PFSK-1 (cell line): ENCODE measurements at regions not wholly inside any gene's neighbourhood (a gene's known extent, or its start where the extent isn't known, plus 50 kb on each side); places are given as distances from the start of the nearest gene placed in this dataset.

Source experiments
- FOXP2 ChIP-seq: optimal IDR thresholded peaks from 2 replicates; pipeline ENCODE3; 2011; ENCODE audit warnings: borderline replicate concordance, control low read depth, inconsistent platforms; ENCODE audit not compliant: insufficient read depth; ENCODE audit errors: extremely low read length, extremely low read depth
- POLR2AphosphoS5 ChIP-seq: IDR thresholded peaks from 2 replicates; pipeline ENCODE4 v1.6.1; 2012; ENCODE audit warnings: low read depth, mild to moderate bottlenecking, control low read depth, low read length, moderate library complexity
- SIN3A ChIP-seq: IDR thresholded peaks from 2 replicates; pipeline ENCODE4 v1.6.1; 2012; ENCODE audit warnings: mild to moderate bottlenecking, low read length, moderate library complexity, borderline replicate concordance; ENCODE audit not compliant: insufficient read depth
- TAF1 ChIP-seq: IDR thresholded peaks from 2 replicates; pipeline ENCODE4 v1.6.1; 2012; ENCODE audit warnings: low read length, control low read depth, borderline replicate concordance; ENCODE audit not compliant: insufficient read depth
- TF ChIP-seq, protein P1 (sequence below), 2 experiments: IDR thresholded peaks; 2 replicates each; pipeline versions ENCODE4 v1.6.1 to v1.8.0; 2011 to 2012; ENCODE audit warnings: low read depth in 2 of 2, low read length in 2 of 2, control low read depth in 1 of 2, inconsistent platforms in 1 of 2, mild to moderate bottlenecking in 1 of 2, moderate library complexity in 1 of 2; ENCODE audit not compliant: insufficient read depth in 1 of 2

- TF ChIP-seq FOXP2, result no peak
These were observed 1155.3 kb upstream of the GJE1 start for GRCh38 chr6:140977403-140977802.

DNA sequence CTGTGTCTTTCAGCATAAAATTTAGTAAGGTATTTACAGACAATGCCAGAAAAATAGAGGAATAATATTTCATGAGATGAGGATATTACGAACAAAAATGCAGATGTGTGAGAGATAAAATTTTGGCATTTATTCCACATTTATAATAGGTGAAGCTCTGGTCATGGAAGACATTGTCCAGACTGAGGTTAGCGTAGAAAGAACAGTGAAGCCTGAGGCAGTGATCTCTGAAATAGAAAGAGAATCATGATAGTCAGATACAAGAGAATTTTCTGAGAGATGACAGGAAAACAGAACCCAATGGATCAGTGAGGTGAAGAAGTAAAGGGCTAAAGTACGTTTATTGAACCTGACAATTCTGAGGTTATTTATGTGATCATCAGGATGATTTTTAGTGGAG lies 1155.9 kb upstream of the GJE1 start:
- TF ChIP-seq SIN3A, result no peak
- no peak for TF ChIP-seq FOXP2
- TF ChIP-seq POLR2AphosphoS5, result no peak
- TF ChIP-seq, protein P1, sequence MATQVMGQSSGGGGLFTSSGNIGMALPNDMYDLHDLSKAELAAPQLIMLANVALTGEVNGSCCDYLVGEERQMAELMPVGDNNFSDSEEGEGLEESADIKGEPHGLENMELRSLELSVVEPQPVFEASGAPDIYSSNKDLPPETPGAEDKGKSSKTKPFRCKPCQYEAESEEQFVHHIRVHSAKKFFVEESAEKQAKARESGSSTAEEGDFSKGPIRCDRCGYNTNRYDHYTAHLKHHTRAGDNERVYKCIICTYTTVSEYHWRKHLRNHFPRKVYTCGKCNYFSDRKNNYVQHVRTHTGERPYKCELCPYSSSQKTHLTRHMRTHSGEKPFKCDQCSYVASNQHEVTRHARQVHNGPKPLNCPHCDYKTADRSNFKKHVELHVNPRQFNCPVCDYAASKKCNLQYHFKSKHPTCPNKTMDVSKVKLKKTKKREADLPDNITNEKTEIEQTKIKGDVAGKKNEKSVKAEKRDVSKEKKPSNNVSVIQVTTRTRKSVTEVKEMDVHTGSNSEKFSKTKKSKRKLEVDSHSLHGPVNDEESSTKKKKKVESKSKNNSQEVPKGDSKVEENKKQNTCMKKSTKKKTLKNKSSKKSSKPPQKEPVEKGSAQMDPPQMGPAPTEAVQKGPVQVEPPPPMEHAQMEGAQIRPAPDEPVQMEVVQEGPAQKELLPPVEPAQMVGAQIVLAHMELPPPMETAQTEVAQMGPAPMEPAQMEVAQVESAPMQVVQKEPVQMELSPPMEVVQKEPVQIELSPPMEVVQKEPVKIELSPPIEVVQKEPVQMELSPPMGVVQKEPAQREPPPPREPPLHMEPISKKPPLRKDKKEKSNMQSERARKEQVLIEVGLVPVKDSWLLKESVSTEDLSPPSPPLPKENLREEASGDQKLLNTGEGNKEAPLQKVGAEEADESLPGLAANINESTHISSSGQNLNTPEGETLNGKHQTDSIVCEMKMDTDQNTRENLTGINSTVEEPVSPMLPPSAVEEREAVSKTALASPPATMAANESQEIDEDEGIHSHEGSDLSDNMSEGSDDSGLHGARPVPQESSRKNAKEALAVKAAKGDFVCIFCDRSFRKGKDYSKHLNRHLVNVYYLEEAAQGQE (IDR thresholded peaks at IDR 0.05; ENCODE audit: insufficient read depth in 1 of 2, low read depth in 2 of 2, low read length in 2 of 2), result no peak
- no peak for TF ChIP-seq TAF1

DNA sequence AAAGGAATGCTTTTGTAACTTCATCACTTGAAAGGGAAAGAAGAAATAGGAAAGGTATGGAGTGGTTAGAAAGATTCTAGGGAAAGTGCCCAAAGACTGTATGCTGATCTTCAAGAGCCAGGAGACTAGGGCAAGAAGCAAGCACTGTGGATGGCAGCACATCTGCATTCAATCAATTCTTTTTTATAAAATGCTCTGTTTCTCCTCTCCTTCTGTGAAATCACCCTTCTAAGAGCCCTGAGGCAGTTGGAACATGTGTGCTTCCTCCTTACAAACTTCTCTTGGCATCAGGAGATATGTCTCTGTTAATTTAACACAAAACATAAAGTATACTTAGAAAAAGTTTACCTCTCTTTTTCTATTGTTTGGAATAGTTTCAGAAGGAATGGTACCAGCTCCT lies 1162.2 kb upstream of the GJE1 start:
- TF ChIP-seq POLR2AphosphoS5, result no peak
- TF ChIP-seq TAF1, result no peak
- TF ChIP-seq, protein P1 (IDR thresholded peaks at IDR 0.05; ENCODE audit: insufficient read depth in 1 of 2, low read depth in 2 of 2, low read length in 2 of 2), result no peak
- TF ChIP-seq FOXP2, result no peak
- TF ChIP-seq SIN3A, result no peak

GRCh38 chr6:140968062-140968461 lies 1164.7 kb upstream of the GJE1 start:
- TF ChIP-seq FOXP2 (no peak), SIN3A (no peak), TAF1 (no peak), POLR2AphosphoS5 (no peak)
- TF ChIP-seq, protein P1 (IDR thresholded peaks at IDR 0.05; ENCODE audit: insufficient read depth in 1 of 2, low read depth in 2 of 2, low read length in 2 of 2), result no peak

GRCh38 chr6:140966676-140967075 lies 1166.0 kb upstream of the GJE1 start:
- TF ChIP-seq TAF1, result no peak
- TF ChIP-seq POLR2AphosphoS5, result no peak
- no peak for TF ChIP-seq SIN3A
- no peak for TF ChIP-seq FOXP2
- TF ChIP-seq, protein P1 (IDR thresholded peaks at IDR 0.05; ENCODE audit: insufficient read depth in 1 of 2, low read depth in 2 of 2, low read length in 2 of 2), result no peak

DNA sequence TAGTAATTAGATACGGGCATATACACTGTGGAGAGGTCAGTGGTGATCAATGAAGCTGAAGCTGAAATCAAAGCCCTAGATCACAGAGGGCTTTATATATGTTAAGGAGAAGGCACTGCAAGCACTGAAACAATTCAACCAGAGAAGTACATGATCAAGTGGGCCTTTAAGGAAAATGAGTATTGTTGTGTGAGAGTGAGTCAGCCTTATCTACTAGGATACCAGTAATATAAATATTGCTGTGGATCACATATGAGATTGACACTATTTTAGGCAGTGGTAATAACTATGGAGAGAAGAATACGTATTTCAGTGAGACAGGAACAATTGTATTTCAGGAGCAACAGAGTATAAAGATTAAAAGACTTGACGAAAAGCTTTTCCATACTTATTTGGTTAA lies 1172.2 kb upstream of the GJE1 start:
- TF ChIP-seq TAF1, result no peak
- no peak for TF ChIP-seq FOXP2
